ENCODE measurements at regions not wholly inside any gene's neighbourhood (a gene's known extent, or its start where the extent isn't known, plus 50 kb on each side); places are given as distances from the start of the nearest gene placed in this dataset.

DNA sequence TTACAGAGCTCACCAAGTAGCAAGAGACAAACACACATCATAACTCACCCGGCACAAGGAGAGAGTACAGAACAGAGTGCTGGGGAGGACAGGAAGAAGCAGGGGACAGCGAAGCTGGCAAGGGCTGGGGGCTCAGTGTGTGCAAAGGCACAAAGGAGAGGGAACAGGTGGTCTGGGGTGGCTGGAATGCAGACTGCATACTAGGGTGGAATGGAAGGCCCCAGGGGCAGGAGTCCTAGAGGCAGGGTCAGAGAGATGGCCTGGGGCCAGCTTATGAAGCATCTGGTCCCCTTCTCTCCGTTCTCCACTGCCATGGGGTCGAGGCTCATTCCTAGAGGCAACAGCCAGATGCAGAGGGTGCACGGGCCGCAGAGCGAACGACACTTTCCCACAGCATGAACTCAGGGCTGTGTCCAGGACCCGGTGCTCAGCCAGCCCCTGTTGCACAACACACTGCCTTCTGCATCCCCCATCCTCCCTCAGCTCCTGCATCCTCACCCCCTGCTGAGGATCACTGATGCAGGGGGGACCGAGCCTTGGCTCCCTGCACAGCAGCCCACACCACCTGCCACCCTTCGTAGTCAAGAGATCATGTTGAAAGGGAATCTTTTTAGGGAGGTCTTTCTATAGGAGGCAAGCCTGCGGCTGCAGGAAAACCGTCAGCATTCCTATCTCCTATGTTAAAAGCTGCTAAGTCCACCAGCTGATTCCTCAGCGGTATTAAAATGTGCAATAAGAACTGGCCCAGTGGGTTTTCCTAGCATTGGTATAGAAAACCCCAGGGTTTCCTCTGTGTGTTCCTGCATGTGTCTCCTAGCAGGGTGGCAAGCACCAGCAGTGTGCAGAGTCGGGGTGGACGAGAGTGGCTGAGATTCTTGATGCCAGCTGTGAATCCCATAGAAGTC lies 293.5 kb downstream of the UACA start:
- Histone ChIP-seq H2AK9ac (replicated peaks; ENCODE audit: low read depth, low read length, poor library complexity) (no peak overlapping the region), H3K27me3 (ENCODE audit: control insufficient read depth, insufficient read depth, low read length) (peaks cover 38% of the 10 kb centered on the region), H3K4me3 (ENCODE audit: insufficient read depth, low read depth, low read length) (no peak overlapping the region), H2AFZ (replicated peaks; ENCODE audit: low read length, poor library complexity) (no peak overlapping the region), H3K14ac (replicated peaks; ENCODE audit: low read depth, low read length) (no peak overlapping the region), H2AK5ac (ENCODE audit: low read depth, low read length) (no peak overlapping the region), H3K4me1 (ENCODE audit: control insufficient read depth, insufficient read depth, low read length) (peaks cover 11% of the 10 kb centered on the region), H3K9me1 (ENCODE audit: insufficient read depth, low read length) (peaks cover 6% of the 10 kb centered on the region), H4K20me1 (ENCODE audit: insufficient read depth, low read length) (no peaks in the 10 kb centered on the region), H3K27ac (ENCODE audit: insufficient read depth, low read length) (no peak overlapping the region), H2BK20ac (ENCODE audit: low read depth, low read length) (no peak overlapping the region), H4K91ac (ENCODE audit: insufficient read depth, low read depth, low read length) (no peak overlapping the region), H3K9ac (ENCODE audit: low read depth, low read length) (no peak overlapping the region), H3K9me3 (ENCODE audit: control insufficient read depth, insufficient read depth, low read length) (no peaks in the 10 kb centered on the region), H3K79me1 (ENCODE audit: low read depth in 1 of 2, low read length in 2 of 2) (no peaks in the 10 kb centered on the region), H4K8ac (ENCODE audit: low read depth in 2 of 2, low read length in 2 of 2) (no peak overlapping the region), H4K5ac (ENCODE audit: low read depth, low read length) (no peak overlapping the region), H2BK5ac (ENCODE audit: low read depth, low read length, poor library complexity, severe bottlenecking) (no peak overlapping the region), H3K4me2 (ENCODE audit: low read depth, low read length) (no peak overlapping the region), H3K56ac (ENCODE audit: extremely low read depth, insufficient read depth, low read length) (no peak overlapping the region), H2BK15ac (ENCODE audit: low read depth, low read length) (no peak overlapping the region), H3K4ac (ENCODE audit: low read depth, low read length) (no peak overlapping the region), H2BK120ac (ENCODE audit: low read depth, low read length) (no peak overlapping the region), H3K18ac (ENCODE audit: low read depth, low read length) (no peak overlapping the region), H3K23ac (ENCODE audit: low read depth, low read length) (no peak overlapping the region), H3K36me3 (ENCODE audit: control insufficient read depth, insufficient read depth, low read length) (no peaks in the 10 kb centered on the region)
- 70% methylated on average over 6 of the region's 16 CpGs; no CpG with 5 or more reads in 1 of the 2 experiments for WGBS, 2 experiments (ENCODE audit: extremely low coverage in 2 of 2, insufficient read length in 1 of 2)
- CTCF ChIA-PET, result no interaction called here
- in situ Hi-C loops (cut with MboI; ENCODE audit: low sequenced_read_pairs), result no loop called here
- DNase-seq (no peak), ATAC-seq (ENCODE audit: low read depth) (no peak)
- intact Hi-C loops (cut with micrococcal nuclease), result loop anchor here (5.0 to 10.0 kb wide), 5 partner anchors 95 to 993 kb away; no protein-coding TSS in a partner anchor
- no TSS peak for BruUV-seq (replicated peaks)
- TF ChIP-seq CHD1 (IDR thresholded peaks at IDR 0.05; ENCODE audit: low read depth, low read length), result no peak
- TF ChIP-seq POLR2A (IDR thresholded peaks at IDR 0.05; ENCODE audit: low read depth, low read length), result no peak
- TF ChIP-seq SMC3 (IDR thresholded peaks at IDR 0.05; ENCODE audit: low read depth, low read length), result no peak
- no peak for TF ChIP-seq FOS (IDR thresholded peaks at IDR 0.05; ENCODE audit: low read depth, low read length)
- peak; percentile 56 for TF ChIP-seq CEBPB (IDR thresholded peaks at IDR 0.05; ENCODE audit: low read depth, low read length)
- dilution Hi-C loops (cut with HindIII; ENCODE audit: low sequenced_read_pairs, unreplicated experiment), result no loop called here
- POLR2A ChIA-PET (ENCODE audit: unreplicated experiment), result no interaction called here
